ENCODE measurements at regions not wholly inside any gene's neighbourhood (a gene's known extent, or its start where the extent isn't known, plus 50 kb on each side); places are given as distances from the start of the nearest gene placed in this dataset.

DNA sequence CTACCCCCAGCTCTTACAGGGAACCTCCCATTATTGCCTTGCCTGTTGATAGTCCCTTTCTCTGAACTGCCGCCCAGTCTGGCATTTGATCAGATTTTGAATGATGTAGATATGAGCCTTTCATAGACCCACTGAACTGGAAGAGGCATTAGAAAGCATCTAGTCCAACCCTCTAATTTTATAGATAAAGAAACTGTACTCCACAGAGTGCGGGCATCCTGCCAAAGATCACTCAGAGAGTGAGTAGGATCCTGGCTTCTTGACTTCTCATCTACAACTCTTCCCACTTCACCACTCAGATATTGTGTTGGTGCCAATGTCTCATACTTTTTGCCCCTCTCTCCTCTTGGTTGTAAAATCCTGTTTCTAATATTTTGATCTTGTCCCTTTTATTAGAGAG lies 179.2 kb upstream of the BMP2 start (continued):
- TF ChIP-seq, protein P1, sequence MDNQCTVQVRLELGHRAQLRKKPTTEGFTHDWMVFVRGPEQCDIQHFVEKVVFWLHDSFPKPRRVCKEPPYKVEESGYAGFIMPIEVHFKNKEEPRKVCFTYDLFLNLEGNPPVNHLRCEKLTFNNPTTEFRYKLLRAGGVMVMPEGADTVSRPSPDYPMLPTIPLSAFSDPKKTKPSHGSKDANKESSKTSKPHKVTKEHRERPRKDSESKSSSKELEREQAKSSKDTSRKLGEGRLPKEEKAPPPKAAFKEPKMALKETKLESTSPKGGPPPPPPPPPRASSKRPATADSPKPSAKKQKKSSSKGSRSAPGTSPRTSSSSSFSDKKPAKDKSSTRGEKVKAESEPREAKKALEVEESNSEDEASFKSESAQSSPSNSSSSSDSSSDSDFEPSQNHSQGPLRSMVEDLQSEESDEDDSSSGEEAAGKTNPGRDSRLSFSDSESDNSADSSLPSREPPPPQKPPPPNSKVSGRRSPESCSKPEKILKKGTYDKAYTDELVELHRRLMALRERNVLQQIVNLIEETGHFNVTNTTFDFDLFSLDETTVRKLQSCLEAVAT (IDR thresholded peaks at IDR 0.05) = no peak
- no peak for TF ChIP-seq KLF5 (IDR thresholded peaks at IDR 0.05; ENCODE audit: partially characterized antibody)
- TF ChIP-seq, protein P2, sequence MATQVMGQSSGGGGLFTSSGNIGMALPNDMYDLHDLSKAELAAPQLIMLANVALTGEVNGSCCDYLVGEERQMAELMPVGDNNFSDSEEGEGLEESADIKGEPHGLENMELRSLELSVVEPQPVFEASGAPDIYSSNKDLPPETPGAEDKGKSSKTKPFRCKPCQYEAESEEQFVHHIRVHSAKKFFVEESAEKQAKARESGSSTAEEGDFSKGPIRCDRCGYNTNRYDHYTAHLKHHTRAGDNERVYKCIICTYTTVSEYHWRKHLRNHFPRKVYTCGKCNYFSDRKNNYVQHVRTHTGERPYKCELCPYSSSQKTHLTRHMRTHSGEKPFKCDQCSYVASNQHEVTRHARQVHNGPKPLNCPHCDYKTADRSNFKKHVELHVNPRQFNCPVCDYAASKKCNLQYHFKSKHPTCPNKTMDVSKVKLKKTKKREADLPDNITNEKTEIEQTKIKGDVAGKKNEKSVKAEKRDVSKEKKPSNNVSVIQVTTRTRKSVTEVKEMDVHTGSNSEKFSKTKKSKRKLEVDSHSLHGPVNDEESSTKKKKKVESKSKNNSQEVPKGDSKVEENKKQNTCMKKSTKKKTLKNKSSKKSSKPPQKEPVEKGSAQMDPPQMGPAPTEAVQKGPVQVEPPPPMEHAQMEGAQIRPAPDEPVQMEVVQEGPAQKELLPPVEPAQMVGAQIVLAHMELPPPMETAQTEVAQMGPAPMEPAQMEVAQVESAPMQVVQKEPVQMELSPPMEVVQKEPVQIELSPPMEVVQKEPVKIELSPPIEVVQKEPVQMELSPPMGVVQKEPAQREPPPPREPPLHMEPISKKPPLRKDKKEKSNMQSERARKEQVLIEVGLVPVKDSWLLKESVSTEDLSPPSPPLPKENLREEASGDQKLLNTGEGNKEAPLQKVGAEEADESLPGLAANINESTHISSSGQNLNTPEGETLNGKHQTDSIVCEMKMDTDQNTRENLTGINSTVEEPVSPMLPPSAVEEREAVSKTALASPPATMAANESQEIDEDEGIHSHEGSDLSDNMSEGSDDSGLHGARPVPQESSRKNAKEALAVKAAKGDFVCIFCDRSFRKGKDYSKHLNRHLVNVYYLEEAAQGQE (IDR thresholded peaks at IDR 0.05; ENCODE audit: low read depth, low read length) = no peak
- no peak for TF ChIP-seq CBX3 (IDR thresholded peaks at IDR 0.05; ENCODE audit: borderline replicate concordance, low read depth)
- no peak for TF ChIP-seq MYB (IDR thresholded peaks at IDR 0.05; ENCODE audit: borderline replicate concordance, low read depth, low read length)

DNA sequence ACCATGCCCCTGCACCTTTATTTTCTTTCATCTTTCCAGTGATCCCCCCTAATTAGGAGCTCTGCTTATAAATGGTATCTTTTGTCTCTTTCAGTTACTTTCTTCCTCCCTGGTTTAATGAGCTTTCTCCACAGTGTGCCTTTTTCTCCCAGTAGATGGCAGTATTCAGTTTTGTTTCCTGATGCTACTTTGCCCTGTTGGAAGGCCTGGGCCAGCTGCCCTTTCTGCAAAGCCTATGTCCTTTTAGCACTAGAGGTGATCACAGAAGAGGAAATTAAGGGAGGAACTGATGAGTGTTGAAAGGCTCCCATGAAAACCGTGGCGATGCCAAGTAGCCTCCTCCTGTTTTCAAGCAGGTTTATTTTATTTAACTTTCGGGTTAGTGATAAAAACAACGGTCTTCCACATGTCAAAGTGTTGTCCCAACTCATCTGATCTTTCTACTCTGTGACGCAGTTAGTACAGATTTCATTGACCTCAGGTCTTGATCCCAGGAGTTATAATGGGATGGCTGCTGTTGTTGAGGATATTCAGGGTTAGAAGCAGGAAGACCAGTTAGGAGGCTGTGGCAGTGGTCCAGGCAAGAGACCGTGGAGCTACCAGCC lies 184.2 kb upstream of the BMP2 start:
- Histone ChIP-seq H2AFZ (ENCODE audit: control insufficient read depth, low read depth, low read length) (no peak overlapping the region), H3K4me2 (ENCODE audit: control insufficient read depth, insufficient read depth) (no peak overlapping the region), H3K79me2 (ENCODE audit: control insufficient read depth, insufficient read depth, low read length) (no peaks in the 10 kb centered on the region), H3K27ac (ENCODE audit: control insufficient read depth, insufficient read depth) (no peak overlapping the region), H3K36me3 (ENCODE audit: control insufficient read depth in 2 of 2, insufficient read depth in 2 of 2, low read length in 1 of 2) (no peaks in the 10 kb centered on the region), H4K20me1 (ENCODE audit: control insufficient read depth, insufficient read depth) (no peaks in the 10 kb centered on the region), H3K27me3 (replicated peaks in 1 of 2; ENCODE audit: control insufficient read depth in 2 of 2, insufficient read depth in 2 of 2, low read length in 1 of 2) (no peaks in the 10 kb centered on the region), H3K4me3 (no peak overlapping the region), H3K4me1 (ENCODE audit: control insufficient read depth, insufficient read depth, low read length) (no peaks in the 10 kb centered on the region), H3K9ac (ENCODE audit: control insufficient read depth, insufficient read depth, low read length) (no peak overlapping the region), H3K9me3 (replicated peaks; ENCODE audit: control insufficient read depth, insufficient read depth, low read length) (no peaks in the 10 kb centered on the region)
- POLR2A ChIA-PET = interaction anchor here (0.6 to 1.4 kb wide), 3 partner anchors 11 to 50 kb away, joined by 3 to 4 read pairs (median 3); no protein-coding TSS in a partner anchor
- WGBS (ENCODE audit: insufficient coverage, insufficient replicate concordance, low lambda C conversion rate, missing lambda C conversion rate) = 37% methylated on average over 6 of the region's 6 CpGs
- in situ Hi-C loops (cut with MboI) = no loop called here
- CTCF ChIA-PET = interaction anchor here (0.5 to 5.6 kb wide), 62 partner anchors 8 to 1105 kb away, joined by 3 to 44 read pairs (median 4); partner anchors contain the start of gene BMP2
- no peak for TF ChIP-seq STAT1 (conservative IDR thresholded peaks at IDR 0.05)
- TF ChIP-seq RB1 (IDR thresholded peaks at IDR 0.05; ENCODE audit: borderline replicate concordance) = 0 out of 2 replicates have a peak, but pooled peaks have one; percentile 53
- TF ChIP-seq BHLHE40 (IDR thresholded peaks at IDR 0.05; ENCODE audit: borderline replicate concordance in 1 of 2, low read depth in 2 of 2, low read length in 1 of 2) = 0 out of 4 replicates have a peak, but pooled peaks of 1 of the 2 experiments have one; percentile 7
- peak; percentile 57; the same call in 1 of the 2 replicates for TF ChIP-seq SMC3 (IDR thresholded peaks at IDR 0.05; ENCODE audit: borderline replicate concordance, low read length)
- TF ChIP-seq RAD21 (IDR thresholded peaks at IDR 0.05; ENCODE audit: insufficient read depth, low read depth, low read length) = peak; percentile 63
- TF ChIP-seq, protein P3, sequence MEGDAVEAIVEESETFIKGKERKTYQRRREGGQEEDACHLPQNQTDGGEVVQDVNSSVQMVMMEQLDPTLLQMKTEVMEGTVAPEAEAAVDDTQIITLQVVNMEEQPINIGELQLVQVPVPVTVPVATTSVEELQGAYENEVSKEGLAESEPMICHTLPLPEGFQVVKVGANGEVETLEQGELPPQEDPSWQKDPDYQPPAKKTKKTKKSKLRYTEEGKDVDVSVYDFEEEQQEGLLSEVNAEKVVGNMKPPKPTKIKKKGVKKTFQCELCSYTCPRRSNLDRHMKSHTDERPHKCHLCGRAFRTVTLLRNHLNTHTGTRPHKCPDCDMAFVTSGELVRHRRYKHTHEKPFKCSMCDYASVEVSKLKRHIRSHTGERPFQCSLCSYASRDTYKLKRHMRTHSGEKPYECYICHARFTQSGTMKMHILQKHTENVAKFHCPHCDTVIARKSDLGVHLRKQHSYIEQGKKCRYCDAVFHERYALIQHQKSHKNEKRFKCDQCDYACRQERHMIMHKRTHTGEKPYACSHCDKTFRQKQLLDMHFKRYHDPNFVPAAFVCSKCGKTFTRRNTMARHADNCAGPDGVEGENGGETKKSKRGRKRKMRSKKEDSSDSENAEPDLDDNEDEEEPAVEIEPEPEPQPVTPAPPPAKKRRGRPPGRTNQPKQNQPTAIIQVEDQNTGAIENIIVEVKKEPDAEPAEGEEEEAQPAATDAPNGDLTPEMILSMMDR (IDR thresholded peaks at IDR 0.05 in 2 of 3, conservative IDR thresholded peaks at IDR 0.05 in 1 of 3; ENCODE audit: control insufficient read depth in 2 of 3, extremely low read depth in 1 of 3, insufficient read depth in 1 of 3, low read depth in 3 of 3, low read length in 3 of 3) = peak; percentile 58 to 81 (median 63)
- ATAC-seq (peak; percentile 96), FAIRE-seq (peak; percentile 74), DNase-seq (ENCODE audit: low read depth, low spot score) (peak; percentile 25)
- intact Hi-C loops (cut with micrococcal nuclease; ENCODE audit: unreplicated experiment) = loop anchor here (1.0 to 10.0 kb wide), 8 partner anchors 42 to 1274 kb away; no protein-coding TSS in a partner anchor
- BruUV-seq (replicated peaks) = no TSS peak
- RAD21 ChIA-PET (ENCODE audit: unreplicated experiment) = interaction anchor here (0.6 to 2.9 kb wide), 38 partner anchors 11 to 1276 kb away, joined by 3 to 19 read pairs (median 4); partner anchors contain the start of gene BMP2
- SMC1A ChIA-PET (ENCODE audit: uncharacterized antibody, unreplicated experiment) = interaction anchor here (0.6 to 9.8 kb wide), 44 partner anchors 9 to 703 kb away, joined by 3 to 109 read pairs (median 4); no protein-coding TSS in a partner anchor

Data from GM12878 (cell line).